HEK293 (cell line): ENCODE measurements at regions not wholly inside any gene's neighbourhood (a gene's known extent, or its start where the extent isn't known, plus 50 kb on each side); places are given as distances from the start of the nearest gene placed in this dataset.

Experiments
- BCL6B ChIP-seq: fragments of 450-650 bp; formaldehyde crosslinking; IDR thresholded peaks from 2 replicates; pipeline ENCODE4 v1.5.1; 2017; ENCODE audit warnings: missing biosample characterization, missing genetic modification characterization
- CTCF ChIP-seq: fragments of 450-650 bp; formaldehyde crosslinking; IDR thresholded peaks from 2 replicates; pipeline ENCODE4 v1.5.1; 2016; ENCODE audit warnings: missing biosample characterization, missing genetic modification characterization
- SP2 ChIP-seq: fragments of 450-650 bp; formaldehyde crosslinking; IDR thresholded peaks from 2 replicates; pipeline ENCODE4 v1.5.1; 2016; ENCODE audit warnings: missing biosample characterization, missing genetic modification characterization
- ZNF121 ChIP-seq: fragments of 450-650 bp; formaldehyde crosslinking; IDR thresholded peaks from 2 replicates; pipeline ENCODE4 v1.5.1; 2016; ENCODE audit warnings: missing biosample characterization, missing genetic modification characterization
- ZNF473 ChIP-seq: fragments of 450-650 bp; formaldehyde crosslinking; IDR thresholded peaks from 2 replicates; pipeline ENCODE4 v1.5.1; 2017; ENCODE audit warnings: missing biosample characterization, missing genetic modification characterization
- ZNF514 ChIP-seq: fragments of 450-650 bp; formaldehyde crosslinking; IDR thresholded peaks from 2 replicates; pipeline ENCODE4 v1.5.1; 2016; ENCODE audit warnings: missing biosample characterization, missing genetic modification characterization

- TF ChIP-seq ZNF514 (tag by site-specific recombination) (no peak), ZNF121 (no peak), CTCF (tag by site-specific recombination) (no peak), BCL6B (tag by site-specific recombination) (no peak), SP2 (tag by site-specific recombination) (no peak), ZNF473 (tag by site-specific recombination) (no peak)
These were observed 82.0 kb upstream of the FAM241A start for GRCh38 chr4:112063260-112063659.
